GM12892 (cell line): ENCODE measurements at regions not wholly inside any gene's neighbourhood (a gene's known extent, or its start where the extent isn't known, plus 50 kb on each side); places are given as distances from the start of the nearest gene placed in this dataset.
"Not testable (repeated sequence)": the region's sequence is repeated elsewhere in the genome, so short reads cannot be mapped to it uniquely, and the experiment has no call there.

Experiments
- DNase-seq: peaks from one replicate; pipeline ENCODE4 v3.0.0; 2011; ENCODE audit not compliant: insufficient read length
- FAIRE-seq: peaks from 2 replicates; lab custom pipeline; 2011; peaks lifted over from hg19 to GRCh38; lab: Jason Lieb, UNC
- POLR2A ChIP-seq: IDR thresholded peaks from 2 replicates; pipeline ENCODE4 v1.6.1; 2011; ENCODE audit warnings: low read depth, low read length, control low read depth
- POLR2AphosphoS5 ChIP-seq: IDR thresholded peaks from 2 replicates; pipeline ENCODE4 v1.6.1; 2011; ENCODE audit warnings: low read depth, low read length, control low read depth
- TAF1 ChIP-seq: IDR thresholded peaks from 2 replicates; pipeline ENCODE4 v1.6.1; 2011; ENCODE audit warnings: low read depth, mild to moderate bottlenecking, control low read depth, low read length, borderline replicate concordance

- TF ChIP-seq POLR2A (no peak), TAF1 (no peak), POLR2AphosphoS5 (no peak)
- no peak for FAIRE-seq
- no peak for DNase-seq
These were observed 139.6 kb downstream of the MYLK4 start for GRCh38 chr6:2611092-2611491.

- FAIRE-seq (no peak), DNase-seq (no peak)
- TF ChIP-seq POLR2AphosphoS5, result no peak
- no peak for TF ChIP-seq TAF1
- TF ChIP-seq POLR2A, result no peak
These were observed 142.2 kb downstream of the MYLK4 start for GRCh38 chr6:2608503-2608902.

- FAIRE-seq (no peak), DNase-seq (no peak)
- no peak for TF ChIP-seq TAF1
These were observed 150.4 kb downstream of the MYLK4 start for GRCh38 chr6:2600363-2600762.

GRCh38 chr6:2599817-2600216 lies 150.9 kb downstream of the MYLK4 start:
- DNase-seq (no peak), FAIRE-seq (no peak)
- TF ChIP-seq POLR2AphosphoS5, result no peak
- TF ChIP-seq TAF1, result no peak
- no peak for TF ChIP-seq POLR2A

- FAIRE-seq, result no peak
- no peak for TF ChIP-seq TAF1
- no peak for TF ChIP-seq POLR2A
- no peak for TF ChIP-seq POLR2AphosphoS5
- DNase-seq, result no peak
These were observed 151.9 kb downstream of the MYLK4 start for GRCh38 chr6:2598867-2599266.

GRCh38 chr6:2597991-2598390 lies 152.7 kb downstream of the MYLK4 start:
- FAIRE-seq, result no peak
- no peak for DNase-seq
- no peak for TF ChIP-seq POLR2AphosphoS5
- no peak for TF ChIP-seq POLR2A
- no peak for TF ChIP-seq TAF1

GRCh38 chr6:2597457-2597856 lies 153.3 kb downstream of the MYLK4 start:
- FAIRE-seq, DNase-seq: not testable (repeated sequence)

GRCh38 chr6:2596222-2596621 lies 154.5 kb downstream of the MYLK4 start:
- no peak for FAIRE-seq
- DNase-seq, result no peak
- TF ChIP-seq POLR2A (no peak), POLR2AphosphoS5 (no peak), TAF1 (no peak)

- FAIRE-seq (no peak), DNase-seq (no peak)
- TF ChIP-seq POLR2AphosphoS5 (no peak), POLR2A (no peak), TAF1 (no peak)
These were observed 155.9 kb downstream of the MYLK4 start for GRCh38 chr6:2594868-2595267.

- TF ChIP-seq POLR2AphosphoS5 (no peak), POLR2A (no peak), TAF1 (no peak)
- FAIRE-seq, result no peak
- no peak for DNase-seq
These were observed 157.6 kb downstream of the MYLK4 start for GRCh38 chr6:2593167-2593566.

- FAIRE-seq (no peak), DNase-seq (no peak)
- TF ChIP-seq POLR2AphosphoS5 (no peak), POLR2A (no peak), TAF1 (no peak)
These were observed 161.5 kb downstream of the MYLK4 start for GRCh38 chr6:2589171-2589661.

GRCh38 chr6:2583459-2583858 lies 167.3 kb downstream of the MYLK4 start:
- no peak for FAIRE-seq
- DNase-seq, result no peak
- TF ChIP-seq POLR2A (no peak), TAF1 (no peak), POLR2AphosphoS5 (no peak)

- TF ChIP-seq POLR2AphosphoS5 (no peak), TAF1 (no peak), POLR2A (no peak)
- DNase-seq, result no peak
- no peak for FAIRE-seq
These were observed 168.5 kb downstream of the MYLK4 start for GRCh38 chr6:2582268-2582667.
